Endothelial cell of umbilical vein (primary cell): ENCODE measurements at regions not wholly inside any gene's neighbourhood (a gene's known extent, or its start where the extent isn't known, plus 50 kb on each side); places are given as distances from the start of the nearest gene placed in this dataset.

Experiments used
- BruUV-seq: library from RNA; stranded (reverse); fragments of 400-500 nt; replicated peaks from 2 replicates; lab custom pipeline; 2021; lab: Mats Ljungman, UMichigan
- CTCF ChIA-PET: fragments of 300-600, 350-600 bp; sonication (Branson Sonifier 250); formaldehyde crosslinking; loops from one replicate; lab custom pipeline; 2021; ENCODE audit warnings: antibody characterized with exemption, inconsistent platforms; lab: Charles Lee
- POLR2A ChIA-PET: fragments of 300-600, 350-600 bp; sonication (Branson Sonifier 250); formaldehyde crosslinking; loops from one replicate; lab custom pipeline; 2021; ENCODE audit warnings: antibody characterized with exemption, inconsistent platforms; lab: Charles Lee
- DNase-seq: peaks from one replicate; pipeline ENCODE4 v3.0.0-alpha.2; 2011; ENCODE audit warnings: low read depth, low spot score
- FAIRE-seq: peaks from 2 replicates; lab custom pipeline; 2011; peaks lifted over from hg19 to GRCh38; lab: Jason Lieb, UNC
- H2AFZ ChIP-seq: 2 replicates; pipeline ENCODE4 v1.6.0; 2012; ENCODE audit warnings: low read depth, low read length, control low read depth, inconsistent platforms
- H3K27ac ChIP-seq: 2 replicates; pipeline ENCODE4 v1.5.1; 2011; ENCODE audit warnings: low read depth, mild to moderate bottlenecking, control low read depth, low read length, moderate library complexity; ENCODE audit not compliant: insufficient read depth
- H3K27me3 ChIP-seq, 2 experiments: 2 replicates each; pipeline versions ENCODE4 v1.6.0 to v1.6.1; 2011; ENCODE audit warnings: low read length in 2 of 2, mixed read lengths in 1 of 2; ENCODE audit not compliant: control insufficient read depth in 2 of 2, insufficient read depth in 2 of 2
- H3K36me3 ChIP-seq, 2 experiments: 2 replicates in 1 of 2; 3 replicates in 1 of 2; pipeline ENCODE4 v1.5.1; 2011; ENCODE audit warnings: low read length in 2 of 2, mild to moderate bottlenecking in 1 of 2, moderate library complexity in 1 of 2; ENCODE audit not compliant: control insufficient read depth in 2 of 2, insufficient read depth in 2 of 2; ENCODE audit errors: extremely low read depth in 1 of 2
- H3K4me1 ChIP-seq: 3 replicates; pipeline ENCODE4 v1.5.1; 2011; ENCODE audit warnings: mild to moderate bottlenecking, low read length; ENCODE audit not compliant: control insufficient read depth, insufficient read depth; ENCODE audit errors: extremely low read depth
- H3K4me2 ChIP-seq: 2 replicates; pipeline ENCODE4 v1.6.1; 2011; ENCODE audit warnings: low read length, control low read depth, mixed read lengths; ENCODE audit not compliant: insufficient read depth
- H3K4me3 ChIP-seq, 3 experiments: fragments of 200-600 bp in 1 of 3; sonication (generic), shearing (Covaris generic) in 1 of 3; replicated peaks in 1 of 3; 2 replicates each; pipeline ENCODE4 v1.5.1; 2011 to 2016; ENCODE audit warnings: control low read depth in 3 of 3, low read length in 3 of 3, mild to moderate bottlenecking in 2 of 3, inconsistent platforms in 1 of 3, low read depth in 1 of 3, moderate library complexity in 1 of 3; ENCODE audit not compliant: insufficient read depth in 1 of 3
- H3K79me2 ChIP-seq: 2 replicates; pipeline ENCODE4 v1.6.0; 2012; ENCODE audit warnings: low read length, inconsistent platforms; ENCODE audit not compliant: control insufficient read depth, insufficient read depth
- H3K9ac ChIP-seq: replicated peaks from 2 replicates; pipeline ENCODE3; 2011; ENCODE audit warnings: low read length, control low read depth; ENCODE audit not compliant: insufficient read depth; ENCODE audit errors: extremely low read depth
- H3K9me1 ChIP-seq: replicated peaks from 3 replicates; pipeline ENCODE4 v1.6.0; 2011; ENCODE audit warnings: mild to moderate bottlenecking, low read length; ENCODE audit not compliant: control insufficient read depth, insufficient read depth; ENCODE audit errors: extremely low read depth
- H3K9me3 ChIP-seq: replicated peaks from 2 replicates; pipeline ENCODE4 v1.5.1; 2012; ENCODE audit warnings: low read length, inconsistent platforms; ENCODE audit not compliant: control insufficient read depth, insufficient read depth
- H4K20me1 ChIP-seq: replicated peaks from 2 replicates; pipeline ENCODE3; 2011; ENCODE audit warnings: mild to moderate bottlenecking, low read length; ENCODE audit not compliant: control insufficient read depth, insufficient read depth; ENCODE audit errors: extremely low read depth
- CTCF ChIP-seq, 2 donors: IDR thresholded peaks; 1 replicate in 1 of 2; 2 replicates in 1 of 2; pipeline ENCODE4 v1.5.1; 2011; ENCODE audit warnings: low read length in 2 of 2, mild to moderate bottlenecking in 2 of 2, moderate library complexity in 2 of 2, control low read depth in 1 of 2, inconsistent platforms in 1 of 2, low read depth in 1 of 2; ENCODE audit not compliant: insufficient read depth in 1 of 2; ENCODE audit errors: extremely low read depth in 1 of 2
- EZH2 ChIP-seq: IDR thresholded peaks from 2 replicates; pipeline ENCODE4 v1.6.1; 2012; ENCODE audit warnings: borderline replicate concordance, low read depth, mild to moderate bottlenecking, moderate library complexity, low read length, inconsistent platforms; ENCODE audit not compliant: severe bottlenecking
- FOS ChIP-seq: IDR thresholded peaks from 2 replicates; pipeline ENCODE4 v1.6.1; 2011; ENCODE audit warnings: mild to moderate bottlenecking, low read length, moderate library complexity, borderline replicate concordance; ENCODE audit not compliant: insufficient read depth
- GATA2 ChIP-seq: IDR thresholded peaks from 2 replicates; pipeline ENCODE4 v1.7.0; 2011; ENCODE audit warnings: low read depth, mild to moderate bottlenecking, moderate library complexity, mixed read lengths, low read length; ENCODE audit not compliant: insufficient read length, insufficient read depth
- JUN ChIP-seq: IDR thresholded peaks from 2 replicates; pipeline ENCODE4 v1.6.1; 2011; ENCODE audit warnings: borderline replicate concordance, low read depth; ENCODE audit not compliant: insufficient read length, insufficient read depth
- MAX ChIP-seq: IDR thresholded peaks from 2 replicates; pipeline ENCODE4 v1.6.1; 2011; ENCODE audit not compliant: insufficient read depth, insufficient read length
- MYC ChIP-seq: IDR thresholded peaks from one replicate; pipeline ENCODE4 v1.6.1; 2011; ENCODE audit warnings: mild to moderate bottlenecking, low read depth, low read length
- POLR2A ChIP-seq: IDR thresholded peaks from 2 replicates; pipeline ENCODE4 v1.6.1; 2012; ENCODE audit warnings: low read depth, mild to moderate bottlenecking, control low read depth, low read length
- POLR2AphosphoS5 ChIP-seq: IDR thresholded peaks from 2 replicates; pipeline ENCODE4 v1.6.1; 2012; ENCODE audit warnings: low read depth, mild to moderate bottlenecking, control low read depth, low read length, moderate library complexity; ENCODE audit not compliant: insufficient read depth
- dilution Hi-C: fragments of 300-500 bp; cut with MboI; formaldehyde crosslinking; loops from one replicate; pipeline ENCODE4 v1.15.0; 2019; ENCODE audit warnings: low sequenced_read_pairs; ENCODE audit not compliant: extremely low pct_ligation_motif_present
- intact Hi-C: fragments of 100-400 bp; cut with micrococcal nuclease; formaldehyde crosslinking; loops from one replicate; pipeline ENCODE4 v1.10.0; 2022

GRCh38 chr15:93300796-93301195 is 211.8 kb upstream of the RGMA start:
- Histone ChIP-seq H3K4me3 (no peak overlapping the region), H2AFZ (no peak overlapping the region), H4K20me1 (no peaks in the 10 kb centered on the region), H3K4me1 (no peaks in the 10 kb centered on the region), H3K27ac (no peak overlapping the region), H3K9me1 (no peaks in the 10 kb centered on the region), H3K27me3 (no peaks in the 10 kb centered on the region), H3K9ac (no peak overlapping the region), H3K79me2 (no peaks in the 10 kb centered on the region), H3K9me3 (no peaks in the 10 kb centered on the region), H3K36me3 (no peaks in the 10 kb centered on the region), H3K4me2 (no peak overlapping the region)
- no TSS peak for BruUV-seq
- dilution Hi-C loops (no loop called here), intact Hi-C loops (no loop called here)
- CTCF ChIA-PET, result no interaction called here
- DNase-seq (no peak), FAIRE-seq (no peak)
- no peak for TF ChIP-seq CTCF (IDR thresholded peaks at IDR 0.05; ENCODE audit: extremely low read depth in 1 of 2, insufficient read depth in 1 of 2, low read depth in 1 of 2, low read length in 2 of 2)
- TF ChIP-seq MAX, result no peak
- TF ChIP-seq GATA2, result no peak
- no peak for TF ChIP-seq POLR2A
- TF ChIP-seq POLR2AphosphoS5, result no peak
- no peak for TF ChIP-seq JUN
- TF ChIP-seq MYC, result no peak
- no peak for TF ChIP-seq FOS
- TF ChIP-seq EZH2, result no peak
- POLR2A ChIA-PET, result no interaction called here
